Glutamatergic neuron (in vitro differentiated cells): ENCODE measurements at regions not wholly inside any gene's neighbourhood (a gene's known extent, or its start where the extent isn't known, plus 50 kb on each side); places are given as distances from the start of the nearest gene placed in this dataset.
"Not testable (repeated sequence)": the region's sequence is repeated elsewhere in the genome, so short reads cannot be mapped to it uniquely, and the experiment has no call there.

Experiments
- DNase-seq: peaks from one replicate; pipeline ENCODE4 v3.0.0; 2022
- H3K27ac Mint-ChIP-seq: one replicate; pipeline ENCODE4 v1.8.0; 2020; ENCODE audit warnings: mild to moderate bottlenecking, mixed read lengths, inconsistent platforms; ENCODE audit not compliant: unreplicated experiment
- H3K27me3 Mint-ChIP-seq: one replicate; pipeline ENCODE4 v1.8.0; 2020; ENCODE audit warnings: mild to moderate bottlenecking, moderate library complexity, mixed read lengths, inconsistent platforms; ENCODE audit not compliant: unreplicated experiment
- H3K36me3 Mint-ChIP-seq: one replicate; pipeline ENCODE4 v1.8.0; 2020; ENCODE audit warnings: mild to moderate bottlenecking, mixed read lengths, inconsistent platforms; ENCODE audit not compliant: unreplicated experiment
- H3K4me1 Mint-ChIP-seq: one replicate; pipeline ENCODE4 v1.8.0; 2020; ENCODE audit warnings: mild to moderate bottlenecking, low read depth, mixed read lengths, inconsistent platforms; ENCODE audit not compliant: unreplicated experiment
- H3K4me3 Mint-ChIP-seq: one replicate; pipeline ENCODE4 v1.8.0; 2020; ENCODE audit warnings: mild to moderate bottlenecking, mixed read lengths, inconsistent platforms; ENCODE audit not compliant: unreplicated experiment
- H3K9me3 Mint-ChIP-seq: one replicate; pipeline ENCODE4 v1.8.0; 2020; ENCODE audit warnings: mild to moderate bottlenecking, moderate library complexity, mixed read lengths, inconsistent platforms; ENCODE audit not compliant: unreplicated experiment
- CTCF ChIP-seq: fragments of 200-600 bp; sonication (generic); IDR thresholded peaks from one replicate; pipeline ENCODE4 v1.5.0; 2021; ENCODE audit not compliant: partially characterized antibody, unreplicated experiment

- Mint-ChIP-seq H3K36me3 (no peaks in the 10 kb centered on the region), H3K4me3 (no peak overlapping the region), H3K4me1 (no peaks in the 10 kb centered on the region), H3K27me3 (peaks cover 1% of the 10 kb centered on the region), H3K9me3 (no peaks in the 10 kb centered on the region), H3K27ac (no peak overlapping the region)
- no peak for DNase-seq
- TF ChIP-seq CTCF = no peak
Observed at GRCh38 chr3:162395496-162395895, 898.9 kb downstream of the OTOL1 start.

- Mint-ChIP-seq H3K9me3 (no peaks in the 10 kb centered on the region), H3K27ac (no peak overlapping the region), H3K27me3 (peaks cover 1% of the 10 kb centered on the region), H3K4me3 (no peak overlapping the region), H3K4me1 (no peaks in the 10 kb centered on the region), H3K36me3 (no peaks in the 10 kb centered on the region)
- no peak for TF ChIP-seq CTCF
- DNase-seq = no peak
Observed at GRCh38 chr3:162398554-162398953, 901.9 kb downstream of the OTOL1 start.

- DNase-seq = no peak
- H3K27me3 Mint-ChIP-seq = no peaks in the 10 kb centered on the region
- H3K36me3 Mint-ChIP-seq = no peaks in the 10 kb centered on the region
- no peak overlapping the region for H3K4me3 Mint-ChIP-seq
- no peak for TF ChIP-seq CTCF
- no peaks in the 10 kb centered on the region for H3K4me1 Mint-ChIP-seq
- H3K9me3 Mint-ChIP-seq = no peaks in the 10 kb centered on the region
- no peak overlapping the region for H3K27ac Mint-ChIP-seq
Observed at GRCh38 chr3:162400697-162401096, 904.1 kb downstream of the OTOL1 start.

GRCh38 chr3:162411556-162411955 lies 914.9 kb downstream of the OTOL1 start:
- not testable (repeated sequence) for H3K4me3 Mint-ChIP-seq, H3K27me3 Mint-ChIP-seq, H3K4me1 Mint-ChIP-seq

GRCh38 chr3:162421721-162422120 lies 925.1 kb downstream of the OTOL1 start:
- no peak for TF ChIP-seq CTCF
- Mint-ChIP-seq H3K36me3 (no peaks in the 10 kb centered on the region), H3K4me3 (no peak overlapping the region), H3K9me3 (no peaks in the 10 kb centered on the region), H3K27me3 (no peaks in the 10 kb centered on the region), H3K27ac (no peak overlapping the region), H3K4me1 (no peaks in the 10 kb centered on the region)
- no peak for DNase-seq

More at GRCh38 chr3:162411556-162411955, 914.9 kb downstream of the OTOL1 start:
- not testable (repeated sequence) for H3K27ac Mint-ChIP-seq, H3K36me3 Mint-ChIP-seq, DNase-seq, H3K9me3 Mint-ChIP-seq

- Mint-ChIP-seq H3K36me3 (no peaks in the 10 kb centered on the region), H3K4me3 (no peak overlapping the region), H3K9me3 (no peaks in the 10 kb centered on the region)
Observed at GRCh38 chr3:162428192-162428591, 931.6 kb downstream of the OTOL1 start.

More at GRCh38 chr3:162428192-162428591, 931.6 kb downstream of the OTOL1 start:
- no peak for TF ChIP-seq CTCF
- DNase-seq = no peak
- H3K4me1 Mint-ChIP-seq = no peaks in the 10 kb centered on the region
- H3K27ac Mint-ChIP-seq = no peak overlapping the region
- no peaks in the 10 kb centered on the region for H3K27me3 Mint-ChIP-seq
